ENCODE measurements at regions not wholly inside any gene's neighbourhood (a gene's known extent, or its start where the extent isn't known, plus 50 kb on each side); places are given as distances from the start of the nearest gene placed in this dataset.

- H3K4me1 ChIP-seq (ENCODE audit: control insufficient read depth in 2 of 2, insufficient read depth in 2 of 2, low read length in 2 of 2): no peaks in the 10 kb centered on the region
- Mint-ChIP-seq H3K9me3 (no peaks in the 10 kb centered on the region), H3K36me3 (no peaks in the 10 kb centered on the region), H3K4me1 (peaks cover 13 to 34% (median 28%) of the 10 kb centered on the region in 7 donors), H3K27me3 (peaks cover 0 to 37% (median 0%) of the 10 kb centered on the region in 5 donors), H3K27ac (no peak overlapping the region), H3K4me3 (no peak overlapping the region)
- H3K27ac ChIP-seq (ENCODE audit: low read depth, low read length): no peak overlapping the region
- no peaks in the 10 kb centered on the region for H3K27me3 ChIP-seq (ENCODE audit: control insufficient read depth in 2 of 2, insufficient read depth in 2 of 2, low read length in 2 of 2)
- H3K4me3 ChIP-seq (ENCODE audit: low read length): no peak overlapping the region
- ATAC-seq (no peak), DNase-seq (no peak)
- CTCF ChIA-PET: interaction anchor here (0.6 to 2.0 kb wide), 6 partner anchors 10 to 466 kb away, joined by 3 to 13 read pairs (median 4); no protein-coding TSS in a partner anchor
- intact Hi-C loops (cut with micrococcal nuclease): no loop called here
- POLR2A ChIA-PET: interaction anchor here (0.5 to 0.6 kb wide), 2 partner anchors 176 to 224 kb away, joined by 3 read pairs; no protein-coding TSS in a partner anchor
- no peaks in the 10 kb centered on the region for H3K9me3 ChIP-seq (ENCODE audit: control insufficient read depth in 2 of 3, low read length in 3 of 3)
- no peaks in the 10 kb centered on the region for H3K36me3 ChIP-seq (ENCODE audit: control insufficient read depth in 2 of 3, insufficient read depth in 3 of 3, low read length in 3 of 3)
Measured at GRCh38 chr6:134628154-134628553, 310.2 kb upstream of the SGK1 start.

GRCh38 chr6:134627707-134628106 lies 309.8 kb upstream of the SGK1 start:
- Histone ChIP-seq H3K27me3 (ENCODE audit: control insufficient read depth in 2 of 2, insufficient read depth in 2 of 2, low read length in 2 of 2) (no peaks in the 10 kb centered on the region), H3K36me3 (ENCODE audit: control insufficient read depth in 2 of 3, insufficient read depth in 3 of 3, low read length in 3 of 3) (no peaks in the 10 kb centered on the region), H3K9me3 (ENCODE audit: control insufficient read depth in 2 of 3, low read length in 3 of 3) (no peaks in the 10 kb centered on the region), H3K4me1 (ENCODE audit: control insufficient read depth in 2 of 2, insufficient read depth in 2 of 2, low read length in 2 of 2) (no peaks in the 10 kb centered on the region), H3K27ac (ENCODE audit: low read depth, low read length) (no peak overlapping the region), H3K4me3 (ENCODE audit: low read length) (no peak overlapping the region)
- no peak overlapping the region for H3K4me3 Mint-ChIP-seq
- peaks cover 0 to 37% (median 0%) of the 10 kb centered on the region in 5 donors for H3K27me3 Mint-ChIP-seq
- no peak for ATAC-seq
- ChIA-PET POLR2A (interaction anchor here (0.5 to 0.6 kb wide), 2 partner anchors 176 to 223 kb away, joined by 3 read pairs; no protein-coding TSS in a partner anchor), CTCF (interaction anchor here (0.6 to 2.0 kb wide), 6 partner anchors 11 to 465 kb away, joined by 3 to 13 read pairs (median 4); no protein-coding TSS in a partner anchor)
- no peak for DNase-seq
- no peaks in the 10 kb centered on the region for H3K9me3 Mint-ChIP-seq
- no peak overlapping the region for H3K27ac Mint-ChIP-seq
- no peaks in the 10 kb centered on the region for H3K36me3 Mint-ChIP-seq
- H3K4me1 Mint-ChIP-seq: peaks cover 10 to 29% (median 23%) of the 10 kb centered on the region in 7 donors
- intact Hi-C loops (cut with micrococcal nuclease): no loop called here

- ChIA-PET CTCF (no interaction called here), POLR2A (no interaction called here)
- Histone ChIP-seq H3K36me3 (ENCODE audit: control insufficient read depth in 2 of 3, insufficient read depth in 3 of 3, low read length in 3 of 3) (no peaks in the 10 kb centered on the region), H3K4me3 (ENCODE audit: low read length) (no peak overlapping the region), H3K4me1 (ENCODE audit: control insufficient read depth in 2 of 2, insufficient read depth in 2 of 2, low read length in 2 of 2) (no peaks in the 10 kb centered on the region), H3K27me3 (ENCODE audit: control insufficient read depth in 2 of 2, insufficient read depth in 2 of 2, low read length in 2 of 2) (no peaks in the 10 kb centered on the region), H3K27ac (ENCODE audit: low read depth, low read length) (no peak overlapping the region), H3K9me3 (ENCODE audit: control insufficient read depth in 2 of 3, low read length in 3 of 3) (no peaks in the 10 kb centered on the region)
- Mint-ChIP-seq H3K4me3 (no peak overlapping the region), H3K4me1 (peaks cover 2 to 18% (median 12%) of the 10 kb centered on the region in 7 donors), H3K36me3 (no peaks in the 10 kb centered on the region), H3K27me3 (peaks cover 0 to 34% (median 0%) of the 10 kb centered on the region in 5 donors), H3K27ac (no peak overlapping the region), H3K9me3 (no peaks in the 10 kb centered on the region)
- intact Hi-C loops (cut with micrococcal nuclease): no loop called here
- ATAC-seq: no peak
- no peak for DNase-seq
Measured at GRCh38 chr6:134626589-134626988, 308.7 kb upstream of the SGK1 start.

- ChIA-PET CTCF (no interaction called here), POLR2A (no interaction called here)
Measured at GRCh38 chr6:134626086-134626485, 308.2 kb upstream of the SGK1 start.

GRCh38 chr6:134624781-134625180 lies 306.9 kb upstream of the SGK1 start:
- H3K27ac Mint-ChIP-seq: no peak overlapping the region
- Histone ChIP-seq H3K4me3 (ENCODE audit: low read length) (no peak overlapping the region), H3K4me1 (ENCODE audit: control insufficient read depth in 2 of 2, insufficient read depth in 2 of 2, low read length in 2 of 2) (no peaks in the 10 kb centered on the region), H3K27ac (ENCODE audit: low read depth, low read length) (no peak overlapping the region), H3K36me3 (ENCODE audit: control insufficient read depth in 2 of 3, insufficient read depth in 3 of 3, low read length in 3 of 3) (no peaks in the 10 kb centered on the region), H3K9me3 (ENCODE audit: control insufficient read depth in 2 of 3, low read length in 3 of 3) (no peaks in the 10 kb centered on the region), H3K27me3 (ENCODE audit: control insufficient read depth in 2 of 2, insufficient read depth in 2 of 2, low read length in 2 of 2) (no peaks in the 10 kb centered on the region)
- H3K27me3 Mint-ChIP-seq: peaks cover 0 to 19% (median 0%) of the 10 kb centered on the region in 5 donors
- H3K36me3 Mint-ChIP-seq: no peaks in the 10 kb centered on the region
- no peak for DNase-seq
- intact Hi-C loops (cut with micrococcal nuclease): no loop called here
- ChIA-PET CTCF (interaction anchor here (1.8 kb wide), 1 partner anchor 16 kb away, joined by 6 read pairs; no protein-coding TSS in a partner anchor), POLR2A (no interaction called here)
- H3K4me1 Mint-ChIP-seq: peaks cover 0 to 5% (median 0%) of the 10 kb centered on the region in 7 donors
- H3K9me3 Mint-ChIP-seq: no peaks in the 10 kb centered on the region
- ATAC-seq: no peak
- no peak overlapping the region for H3K4me3 Mint-ChIP-seq

More at GRCh38 chr6:134626086-134626485, 308.2 kb upstream of the SGK1 start:
- Histone ChIP-seq H3K27ac (ENCODE audit: low read depth, low read length) (no peak overlapping the region), H3K4me3 (ENCODE audit: low read length) (no peak overlapping the region), H3K36me3 (ENCODE audit: control insufficient read depth in 2 of 3, insufficient read depth in 3 of 3, low read length in 3 of 3) (no peaks in the 10 kb centered on the region), H3K4me1 (ENCODE audit: control insufficient read depth in 2 of 2, insufficient read depth in 2 of 2, low read length in 2 of 2) (no peaks in the 10 kb centered on the region), H3K27me3 (ENCODE audit: control insufficient read depth in 2 of 2, insufficient read depth in 2 of 2, low read length in 2 of 2) (no peaks in the 10 kb centered on the region), H3K9me3 (ENCODE audit: control insufficient read depth in 2 of 3, low read length in 3 of 3) (no peaks in the 10 kb centered on the region)
- Mint-ChIP-seq H3K27ac (no peak overlapping the region), H3K27me3 (peaks cover 0 to 30% (median 0%) of the 10 kb centered on the region in 5 donors), H3K4me1 (peaks cover 0 to 13% (median 7%) of the 10 kb centered on the region in 7 donors), H3K4me3 (no peak overlapping the region), H3K9me3 (no peaks in the 10 kb centered on the region), H3K36me3 (no peaks in the 10 kb centered on the region)
- ATAC-seq (no peak), DNase-seq (no peak)
- intact Hi-C loops (cut with micrococcal nuclease): no loop called here

- Mint-ChIP-seq H3K4me1 (peaks cover 0 to 10% (median 4%) of the 10 kb centered on the region in 7 donors), H3K36me3 (no peaks in the 10 kb centered on the region), H3K27ac (no peak overlapping the region), H3K4me3 (no peak overlapping the region), H3K9me3 (no peaks in the 10 kb centered on the region), H3K27me3 (peaks cover 0 to 23% (median 0%) of the 10 kb centered on the region in 5 donors)
- Histone ChIP-seq H3K27me3 (ENCODE audit: control insufficient read depth in 2 of 2, insufficient read depth in 2 of 2, low read length in 2 of 2) (no peaks in the 10 kb centered on the region), H3K4me1 (ENCODE audit: control insufficient read depth in 2 of 2, insufficient read depth in 2 of 2, low read length in 2 of 2) (no peaks in the 10 kb centered on the region), H3K36me3 (ENCODE audit: control insufficient read depth in 2 of 3, insufficient read depth in 3 of 3, low read length in 3 of 3) (no peaks in the 10 kb centered on the region), H3K9me3 (ENCODE audit: control insufficient read depth in 2 of 3, low read length in 3 of 3) (no peaks in the 10 kb centered on the region), H3K27ac (ENCODE audit: low read depth, low read length) (no peak overlapping the region), H3K4me3 (ENCODE audit: low read length) (no peak overlapping the region)
- ATAC-seq (no peak), DNase-seq (no peak)
- CTCF ChIA-PET: interaction anchor here (0.7 to 1.8 kb wide), 4 partner anchors 9 to 445 kb away, joined by 3 to 6 read pairs (median 4); no protein-coding TSS in a partner anchor
- intact Hi-C loops (cut with micrococcal nuclease): no loop called here
- POLR2A ChIA-PET: no interaction called here
Measured at GRCh38 chr6:134623401-134623800, 305.5 kb upstream of the SGK1 start.
